Endodermal cell (in vitro differentiated cells): ENCODE measurements at regions not wholly inside any gene's neighbourhood (a gene's known extent, or its start where the extent isn't known, plus 50 kb on each side); places are given as distances from the start of the nearest gene placed in this dataset.

ENCODE experiments used
- DNase-seq: peaks from one replicate; pipeline ENCODE4 v3.0.0-alpha.2; 2017
- H3K27ac ChIP-seq: 2 replicates; pipeline ENCODE4 v1.5.1; 2013; ENCODE audit warnings: mild to moderate bottlenecking, low read depth, low read length, moderate library complexity
- H3K27me3 ChIP-seq: 2 replicates; pipeline ENCODE4 v1.6.1; 2013; ENCODE audit warnings: mild to moderate bottlenecking, low read length, moderate library complexity; ENCODE audit not compliant: insufficient read depth, control insufficient read depth, poor library complexity, severe bottlenecking
- H3K36me3 ChIP-seq: 2 replicates; pipeline ENCODE4 v1.7.0; 2013; ENCODE audit warnings: mild to moderate bottlenecking, low read length, moderate library complexity; ENCODE audit not compliant: control insufficient read depth, insufficient read depth
- H3K4me1 ChIP-seq: one replicate; pipeline ENCODE4 v1.7.0; 2013; ENCODE audit warnings: low read length; ENCODE audit not compliant: control insufficient read depth, insufficient read depth
- H3K4me3 ChIP-seq: 2 replicates; pipeline ENCODE4 v1.5.1; 2013; ENCODE audit warnings: mild to moderate bottlenecking, low read length, moderate library complexity
- H3K9ac ChIP-seq: 2 replicates; pipeline ENCODE4 v1.6.1; 2013; ENCODE audit warnings: mild to moderate bottlenecking, low read length, moderate library complexity; ENCODE audit not compliant: poor library complexity, severe bottlenecking; ENCODE audit errors: extremely low read depth
- H3K9me3 ChIP-seq: 2 replicates; pipeline ENCODE4 v1.6.1; 2013; ENCODE audit warnings: mild to moderate bottlenecking, low read length, moderate library complexity; ENCODE audit not compliant: control insufficient read depth
- H3K27ac Mint-ChIP-seq: 2 replicates; pipeline ENCODE4 v1.8.0; 2020; ENCODE audit warnings: mixed read lengths
- H3K27me3 Mint-ChIP-seq: 2 replicates; pipeline ENCODE4 v1.8.0; 2021; ENCODE audit warnings: mild to moderate bottlenecking, mixed read lengths; ENCODE audit not compliant: insufficient read depth
- H3K36me3 Mint-ChIP-seq: 2 replicates; pipeline ENCODE4 v1.8.0; 2020; ENCODE audit warnings: low read depth, mixed read lengths
- H3K4me1 Mint-ChIP-seq: 2 replicates; pipeline ENCODE4 v1.8.0; 2020; ENCODE audit warnings: mixed read lengths
- H3K4me3 Mint-ChIP-seq: 2 replicates; pipeline ENCODE4 v1.8.0; 2020; ENCODE audit warnings: mild to moderate bottlenecking, moderate library complexity, mixed read lengths
- H3K9me3 Mint-ChIP-seq: 2 replicates; pipeline ENCODE4 v1.8.0; 2020; ENCODE audit warnings: mild to moderate bottlenecking, mixed read lengths
- CTCF ChIP-seq: fragments of 200-600 bp; sonication (generic); conservative IDR thresholded peaks from 2 replicates; pipeline ENCODE4 v1.5.0; 2021; ENCODE audit warnings: antibody characterized with exemption, mild to moderate bottlenecking
- WGBS, 2 experiments: methylation state at CpG; one replicate each; pipeline versions ENCODE4 v1.1.5 to v1.1.7; 2013; ENCODE audit warnings: missing lambda C conversion rate in 2 of 2, mixed read lengths in 1 of 2; ENCODE audit not compliant: insufficient coverage in 1 of 2, insufficient read length in 1 of 2; 5-methylcytosine and 5-hydroxymethylcytosine counted together

- no peak overlapping the region for H3K4me3 ChIP-seq
- Mint-ChIP-seq H3K36me3 (no peaks in the 10 kb centered on the region), H3K4me1 (peaks cover 14% of the 10 kb centered on the region), H3K4me3 (no peak overlapping the region), H3K27me3 (peaks cover 34% of the 10 kb centered on the region), H3K27ac (no peak overlapping the region), H3K9me3 (no peaks in the 10 kb centered on the region)
- peaks cover 85% of the 10 kb centered on the region for H3K27me3 ChIP-seq
- H3K9ac ChIP-seq, result no peak overlapping the region
- H3K36me3 ChIP-seq, result no peaks in the 10 kb centered on the region
- no peak for DNase-seq
- TF ChIP-seq CTCF, result no peak
- H3K4me1 ChIP-seq, result no peaks in the 10 kb centered on the region
- H3K27ac ChIP-seq, result no peak overlapping the region
- WGBS, 2 experiments, result 96% methylated on average over 2 of the region's 2 CpGs; no CpG with 5 or more reads in 1 of the 2 experiments
- no peaks in the 10 kb centered on the region for H3K9me3 ChIP-seq
These were observed 999.6 kb downstream of the SUCLG1 start for GRCh38 chr2:83459456-83459855.

- no peaks in the 10 kb centered on the region for H3K27me3 Mint-ChIP-seq
- Histone ChIP-seq H3K9me3 (no peaks in the 10 kb centered on the region), H3K27me3 (no peaks in the 10 kb centered on the region), H3K36me3 (no peaks in the 10 kb centered on the region), H3K4me1 (no peaks in the 10 kb centered on the region), H3K27ac (no peak overlapping the region), H3K4me3 (no peak overlapping the region), H3K9ac (no peak overlapping the region)
- no peak for TF ChIP-seq CTCF
- no peak overlapping the region for H3K27ac Mint-ChIP-seq
- no peak for DNase-seq
- 88% methylated on average over 1 of the region's 2 CpGs; no CpG with 5 or more reads in 1 of the 2 experiments for WGBS, 2 experiments
- H3K4me3 Mint-ChIP-seq, result no peak overlapping the region
- H3K9me3 Mint-ChIP-seq, result no peaks in the 10 kb centered on the region
- H3K4me1 Mint-ChIP-seq, result peaks cover 6% of the 10 kb centered on the region
- H3K36me3 Mint-ChIP-seq, result no peaks in the 10 kb centered on the region
These were observed 1023.1 kb downstream of the SUCLG1 start for GRCh38 chr2:83435989-83436388.

GRCh38 chr2:83420993-83421392 lies 1038.1 kb downstream of the SUCLG1 start:
- no peak for TF ChIP-seq CTCF

More at GRCh38 chr2:83420993-83421392, 1038.1 kb downstream of the SUCLG1 start:
- no peak overlapping the region for H3K27ac Mint-ChIP-seq
- 86% methylated on average over 1 of the region's 1 CpG; no CpG with 5 or more reads in 1 of the 2 experiments for WGBS, 2 experiments
- Histone ChIP-seq H3K27me3 (no peaks in the 10 kb centered on the region), H3K4me3 (no peak overlapping the region), H3K27ac (no peak overlapping the region), H3K9ac (no peak overlapping the region), H3K36me3 (no peaks in the 10 kb centered on the region), H3K4me1 (no peaks in the 10 kb centered on the region), H3K9me3 (peaks cover 18% of the 10 kb centered on the region)
- H3K4me3 Mint-ChIP-seq, result no peak overlapping the region
- no peaks in the 10 kb centered on the region for H3K4me1 Mint-ChIP-seq
- H3K27me3 Mint-ChIP-seq, result no peaks in the 10 kb centered on the region
- DNase-seq, result no peak
- peaks cover 21% of the 10 kb centered on the region for H3K9me3 Mint-ChIP-seq
- no peaks in the 10 kb centered on the region for H3K36me3 Mint-ChIP-seq
